CD4-positive, alpha-beta T cell treated with Interleukin-10 for 1 hour (primary cell): ENCODE measurements at regions not wholly inside any gene's neighbourhood (a gene's known extent, or its start where the extent isn't known, plus 50 kb on each side); places are given as distances from the start of the nearest gene placed in this dataset.

Experiments
- DNase-seq: peaks from one replicate; pipeline ENCODE4 v3.0.0-alpha.2; 2020

DNA sequence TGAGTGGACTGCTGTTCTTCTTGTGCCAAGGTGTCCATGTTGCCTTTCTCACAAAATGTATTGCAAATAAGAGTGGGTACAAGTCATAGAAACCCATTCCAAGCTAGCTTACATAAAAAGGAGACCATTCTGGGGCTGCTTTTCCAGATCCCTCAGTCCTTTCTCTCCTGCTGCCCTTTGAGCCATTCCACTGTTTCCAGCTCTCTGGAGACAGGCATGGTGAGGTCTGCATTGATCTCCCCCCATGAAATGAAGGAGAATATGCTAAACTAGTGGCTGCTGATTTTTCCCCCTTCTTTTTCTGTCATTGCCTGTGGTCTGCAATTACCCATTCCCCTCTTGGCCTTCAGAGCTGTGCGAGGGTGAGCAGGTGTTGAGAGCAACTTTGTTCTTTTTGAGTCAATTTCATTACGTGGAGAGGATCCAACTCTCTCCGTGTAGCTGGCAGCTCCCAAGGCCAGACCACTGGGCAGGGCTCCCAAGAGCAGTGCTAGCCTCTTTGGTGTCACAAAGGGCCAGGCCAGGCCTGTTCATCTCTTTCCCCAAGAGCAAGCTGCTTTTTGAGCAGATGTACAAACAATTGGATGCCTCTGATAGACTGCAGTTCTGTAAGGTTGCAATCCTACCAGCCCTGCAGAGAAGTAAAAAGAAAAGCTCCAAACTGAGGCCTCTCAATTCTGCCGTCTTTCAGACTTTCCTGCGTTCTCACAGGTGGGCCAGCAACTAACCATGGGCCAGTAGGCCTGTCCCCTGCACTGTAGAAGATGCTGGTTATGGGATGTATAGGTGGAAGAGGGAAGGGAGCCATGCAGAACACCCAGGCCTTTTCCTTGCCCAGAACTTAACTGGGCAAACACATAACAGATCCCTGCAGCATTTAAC is 96.1 kb upstream of the ARMC2 start:
- no peak for DNase-seq

DNA sequence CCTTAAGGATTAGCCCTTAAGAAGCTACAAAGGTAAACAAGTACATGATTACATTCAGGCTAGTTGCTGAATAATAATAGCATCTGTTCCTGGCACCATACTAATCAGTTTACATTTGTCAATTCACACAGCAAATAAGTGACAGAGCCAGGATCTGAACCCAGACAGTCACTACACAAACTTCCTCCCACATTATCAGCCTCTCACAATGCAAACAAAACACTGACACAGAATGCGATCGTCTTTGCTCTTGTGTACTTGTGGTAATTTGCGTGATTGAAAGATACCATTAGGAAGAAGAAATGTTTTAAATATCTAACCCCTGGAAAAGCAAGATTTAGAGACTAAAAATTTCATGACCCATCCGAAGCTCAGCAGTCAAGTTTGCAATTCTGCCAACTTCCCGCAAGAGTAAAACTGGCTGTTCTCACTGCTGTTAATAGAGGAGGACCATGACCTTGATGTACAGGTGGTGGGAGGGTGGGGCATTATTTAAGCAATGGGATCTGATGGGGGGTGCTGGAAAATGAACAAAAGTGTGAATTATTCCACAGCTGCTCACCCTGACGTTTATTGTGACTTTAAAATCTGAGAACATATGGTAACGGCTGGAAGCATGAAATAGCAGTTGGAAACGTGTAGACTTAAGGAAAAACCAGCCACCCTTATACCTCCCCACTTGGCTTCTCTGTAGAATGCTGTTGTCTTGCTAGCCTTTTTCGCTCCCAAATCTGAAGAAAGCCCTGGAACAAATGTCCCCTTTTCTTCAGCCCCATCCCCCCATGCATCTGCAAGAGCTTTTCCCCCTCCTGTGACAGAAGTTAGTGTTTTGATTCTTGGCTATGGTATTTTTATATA is 95.3 kb upstream of the ARMC2 start:
- no peak for DNase-seq

DNA sequence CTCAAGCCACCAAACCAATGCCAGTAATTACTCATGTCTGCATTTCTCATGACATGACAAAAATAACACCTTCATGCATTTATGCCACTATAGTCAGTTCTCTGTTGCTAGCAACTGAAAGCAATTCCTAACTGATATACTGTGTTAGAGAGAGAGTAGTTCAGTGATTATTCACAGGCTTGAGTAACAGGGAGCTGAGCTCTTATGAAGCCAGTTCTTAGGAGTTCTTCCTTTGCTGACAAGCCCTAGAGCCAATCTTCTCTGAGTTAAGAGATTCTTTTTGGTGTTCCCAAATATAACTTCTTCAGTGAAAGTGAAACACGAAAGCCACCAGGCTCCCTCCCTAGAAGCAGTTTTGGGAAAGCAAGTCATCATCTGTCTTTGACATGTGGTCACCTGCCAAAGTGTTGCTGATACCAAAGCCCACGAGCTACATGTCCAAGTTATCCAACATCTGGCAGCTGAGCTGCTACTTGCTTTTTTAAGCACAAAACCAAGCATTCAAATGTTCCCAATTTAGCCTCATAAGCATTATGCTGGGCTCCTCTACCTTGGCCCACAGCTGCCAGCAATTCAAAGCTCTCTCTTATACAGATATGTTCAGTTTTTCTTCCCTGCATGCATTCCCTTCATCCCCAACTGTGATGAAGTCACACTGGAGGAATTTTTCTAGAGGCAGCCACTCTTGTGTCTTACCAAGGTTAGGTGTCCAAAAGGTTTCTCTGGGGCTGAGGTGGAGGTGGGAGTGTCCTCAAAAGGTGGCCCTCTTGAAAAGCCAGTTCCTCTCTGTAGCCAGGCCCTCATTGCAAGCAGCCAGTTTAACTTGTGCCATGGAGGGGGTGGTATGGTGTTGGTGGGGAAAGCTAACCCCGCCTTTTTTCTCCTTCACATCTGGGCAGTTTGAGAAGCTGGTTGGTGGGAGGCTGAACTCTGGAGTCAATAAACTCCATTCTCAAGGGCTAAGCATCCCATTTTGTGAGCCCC is 92.7 kb upstream of the ARMC2 start:
- no peak for DNase-seq

DNA sequence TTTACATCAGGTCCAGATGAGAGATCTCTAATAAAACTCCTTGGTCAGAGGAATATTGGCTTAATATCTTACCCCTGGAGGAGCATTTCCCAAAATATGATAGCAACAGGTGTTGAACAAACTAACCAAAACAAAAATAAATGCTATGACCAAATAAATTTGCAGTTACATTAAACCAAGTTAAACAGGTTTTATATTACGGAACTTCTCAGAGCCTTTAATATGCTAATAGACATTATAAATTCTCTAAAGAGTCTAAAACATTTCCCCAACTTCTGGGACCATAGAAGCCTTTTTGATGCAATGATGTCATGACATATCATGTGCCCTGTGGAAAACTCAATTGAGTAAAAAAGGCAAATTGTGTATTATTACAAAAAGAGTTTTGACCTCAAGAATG is 90.9 kb upstream of the ARMC2 start:
- DNase-seq: no peak

DNA sequence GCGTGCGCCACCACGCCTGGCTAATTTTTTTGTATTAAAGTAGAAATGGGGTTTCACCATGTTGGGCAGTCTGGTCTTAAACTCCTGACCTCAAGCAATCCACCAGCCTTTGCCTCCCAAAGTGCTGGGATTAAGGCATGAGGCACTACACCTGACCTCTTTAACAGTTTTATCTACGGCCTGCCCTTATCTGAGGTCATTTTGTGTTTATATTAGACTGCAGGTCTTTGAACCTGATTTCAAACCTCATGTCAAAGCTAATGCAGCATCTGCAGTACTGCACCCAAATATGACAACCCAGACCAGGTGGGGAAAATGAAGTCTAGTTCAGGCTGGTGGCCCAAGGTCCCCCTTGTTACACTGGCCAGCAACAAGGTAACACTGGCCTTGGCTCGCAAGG is 89.3 kb upstream of the ARMC2 start:
- no peak for DNase-seq

DNA sequence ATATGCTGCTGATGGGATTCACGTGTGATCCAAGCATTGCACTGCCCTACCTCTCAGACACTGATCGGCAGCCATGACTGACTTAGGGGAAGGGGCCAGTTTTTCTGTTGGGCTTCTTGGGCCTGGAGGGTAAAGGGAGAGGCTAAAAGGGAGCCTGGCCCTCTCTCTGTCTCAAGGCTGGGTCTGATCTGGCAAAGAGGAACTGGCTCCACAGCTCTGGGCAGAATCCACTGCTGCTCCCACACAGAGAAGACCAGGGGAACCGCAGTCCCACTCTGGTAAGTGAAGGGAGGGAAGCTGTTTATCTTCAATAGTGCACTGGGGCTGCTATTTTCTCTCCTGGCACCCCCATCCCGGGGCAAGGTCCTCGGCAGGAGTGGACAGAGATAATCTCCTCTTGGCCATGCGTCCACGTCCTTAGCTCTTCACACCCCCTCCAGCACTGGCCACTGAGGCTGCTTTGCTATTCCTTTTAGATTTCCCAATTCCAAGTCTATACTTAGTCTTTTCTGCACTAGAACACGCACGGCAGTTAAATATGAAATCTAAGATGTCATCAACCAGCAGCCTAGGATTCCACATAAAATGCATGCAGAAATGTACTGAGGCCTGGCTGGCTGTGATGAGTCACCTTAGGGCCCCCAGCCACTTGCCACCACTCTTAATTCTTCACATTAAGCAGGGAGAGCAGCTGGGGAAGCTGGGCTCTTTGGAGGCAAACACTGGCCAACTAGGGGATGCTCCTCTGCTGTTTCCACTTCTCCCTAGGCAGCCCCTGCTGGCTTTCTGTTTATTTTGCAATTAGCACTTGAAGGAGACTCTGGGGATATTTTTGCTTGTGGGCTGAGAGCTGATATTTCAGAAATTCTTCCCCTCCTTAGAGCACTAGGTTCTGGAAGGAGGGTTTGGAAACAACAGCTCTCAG is 87.8 kb upstream of the ARMC2 start:
- no peak for DNase-seq

DNA sequence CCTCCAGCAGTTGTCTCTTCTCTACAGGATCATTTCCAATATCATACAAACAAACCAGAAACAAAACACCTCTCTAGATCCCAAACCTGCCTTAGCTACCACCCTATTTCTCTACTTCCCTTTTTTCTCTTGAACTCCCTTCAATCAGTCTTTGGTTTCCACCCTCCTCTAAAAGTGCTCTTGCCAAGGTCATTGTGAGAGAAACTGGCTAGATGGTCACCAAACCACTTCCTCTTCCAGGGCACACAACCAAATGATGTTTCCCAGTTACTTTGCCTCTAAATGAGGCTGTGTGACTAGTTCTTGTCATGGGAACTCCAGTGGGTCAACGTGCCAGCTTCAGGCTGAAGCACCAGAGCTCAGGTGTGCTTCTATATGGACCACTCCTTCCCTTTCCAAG is 85.8 kb upstream of the ARMC2 start:
- DNase-seq: no peak

DNA sequence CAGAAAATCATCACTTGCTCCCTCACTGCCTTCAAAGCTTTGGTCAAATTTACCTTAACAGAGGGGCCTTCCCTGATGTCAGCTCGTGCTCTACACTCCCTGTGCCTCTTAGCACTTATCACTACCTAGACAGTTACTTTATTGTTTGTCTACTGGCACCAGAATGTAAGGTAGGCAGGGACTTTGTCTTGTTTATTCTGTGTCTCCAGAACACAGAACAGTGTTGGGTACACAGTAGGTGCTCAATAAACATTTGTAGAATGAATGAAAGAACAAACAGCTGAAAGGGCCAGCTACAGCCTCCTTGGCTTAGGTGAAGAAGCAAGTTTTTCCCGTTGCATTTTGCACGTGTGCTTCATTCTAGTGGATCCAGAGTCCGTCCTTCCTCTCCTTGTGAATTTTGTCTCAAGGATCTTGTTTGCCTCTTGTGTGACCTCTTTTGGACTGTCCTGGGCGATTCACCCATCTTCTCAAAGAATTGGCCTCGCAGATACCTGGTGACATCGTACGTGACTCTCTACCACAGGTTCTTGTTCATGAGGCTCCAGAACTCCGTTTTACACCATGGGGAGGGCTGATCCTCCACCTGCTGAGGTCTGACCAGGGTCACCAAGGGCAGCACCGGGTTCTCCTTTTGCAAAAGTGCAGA is 84.2 kb upstream of the ARMC2 start:
- DNase-seq: no peak

DNA sequence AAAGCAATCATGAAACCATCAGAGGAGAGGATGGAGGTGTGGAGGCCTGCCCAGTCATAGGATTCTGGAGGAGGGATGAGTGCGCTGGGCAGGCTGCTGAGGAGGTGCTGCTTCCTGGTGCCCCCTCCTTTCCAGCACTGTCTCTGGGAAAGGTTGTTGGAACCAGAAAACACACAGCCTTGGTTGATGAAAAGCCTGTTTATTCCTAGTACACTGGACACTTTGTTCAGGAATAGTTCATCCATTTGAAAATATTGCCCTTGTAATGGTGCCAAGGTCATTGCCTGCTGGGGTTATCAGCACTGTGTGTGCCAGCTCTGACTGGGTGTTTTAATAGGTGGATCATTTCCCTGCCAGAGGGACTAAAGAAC is 83.7 kb upstream of the ARMC2 start:
- no peak for DNase-seq

DNA sequence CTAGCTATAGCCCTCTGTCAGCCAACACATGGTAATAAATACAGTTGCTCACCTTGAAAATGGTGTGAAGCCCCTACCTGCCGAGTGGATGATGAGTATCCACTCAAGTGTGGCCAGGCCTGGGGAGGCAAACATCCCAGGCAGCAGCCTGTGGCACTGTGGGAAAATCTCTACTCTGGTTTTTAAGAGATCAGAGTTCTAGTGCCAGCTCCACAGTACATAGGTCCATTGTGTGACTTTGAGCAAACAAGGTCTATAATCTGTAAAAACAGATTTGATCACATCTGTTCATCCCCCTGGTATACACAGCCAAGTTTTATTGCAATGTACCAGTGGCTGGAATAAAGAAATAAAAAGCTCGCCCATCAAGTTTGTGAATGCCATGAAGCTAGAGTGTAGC is 82.7 kb upstream of the ARMC2 start:
- DNase-seq: no peak

DNA sequence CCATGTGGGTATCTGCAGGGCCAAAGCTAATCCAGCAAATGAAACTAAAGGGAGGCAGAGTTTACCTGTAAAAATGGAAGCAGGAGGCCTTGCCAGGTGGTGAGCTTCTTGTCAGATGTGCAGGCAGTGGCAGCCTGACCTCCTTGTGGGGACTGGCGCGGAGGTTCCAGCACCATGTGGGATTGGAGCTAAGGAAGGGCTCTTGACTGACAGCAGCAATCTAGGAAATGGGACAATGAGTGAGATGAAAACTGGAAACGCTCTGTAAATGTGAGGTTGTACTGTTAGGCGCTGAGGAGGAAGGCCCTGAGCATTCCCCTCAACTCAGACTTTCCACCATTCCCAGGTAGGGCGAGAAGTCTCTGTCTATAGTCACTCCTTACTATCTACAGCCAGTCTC is 81.8 kb upstream of the ARMC2 start:
- no peak for DNase-seq

DNA sequence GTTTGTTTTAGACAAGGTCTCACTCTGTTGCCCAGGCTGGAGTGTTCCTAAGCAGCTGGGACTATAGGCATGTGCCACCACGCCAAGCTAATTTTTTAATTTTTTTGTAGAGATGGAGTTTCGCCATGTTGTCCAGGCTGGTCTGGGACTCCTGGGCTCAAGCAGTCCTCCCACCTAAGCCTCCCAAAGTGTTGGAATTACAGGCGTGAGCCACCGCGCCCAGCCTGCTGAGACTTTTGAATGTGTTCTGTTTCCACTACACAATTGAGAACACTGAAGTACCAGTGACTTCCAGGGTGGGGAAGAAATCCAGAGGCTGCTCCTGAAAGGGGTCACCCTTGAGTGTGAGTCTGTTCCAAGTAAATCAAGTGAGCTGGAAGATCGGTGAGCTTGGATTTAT is 81.3 kb upstream of the ARMC2 start:
- DNase-seq: no peak

DNA sequence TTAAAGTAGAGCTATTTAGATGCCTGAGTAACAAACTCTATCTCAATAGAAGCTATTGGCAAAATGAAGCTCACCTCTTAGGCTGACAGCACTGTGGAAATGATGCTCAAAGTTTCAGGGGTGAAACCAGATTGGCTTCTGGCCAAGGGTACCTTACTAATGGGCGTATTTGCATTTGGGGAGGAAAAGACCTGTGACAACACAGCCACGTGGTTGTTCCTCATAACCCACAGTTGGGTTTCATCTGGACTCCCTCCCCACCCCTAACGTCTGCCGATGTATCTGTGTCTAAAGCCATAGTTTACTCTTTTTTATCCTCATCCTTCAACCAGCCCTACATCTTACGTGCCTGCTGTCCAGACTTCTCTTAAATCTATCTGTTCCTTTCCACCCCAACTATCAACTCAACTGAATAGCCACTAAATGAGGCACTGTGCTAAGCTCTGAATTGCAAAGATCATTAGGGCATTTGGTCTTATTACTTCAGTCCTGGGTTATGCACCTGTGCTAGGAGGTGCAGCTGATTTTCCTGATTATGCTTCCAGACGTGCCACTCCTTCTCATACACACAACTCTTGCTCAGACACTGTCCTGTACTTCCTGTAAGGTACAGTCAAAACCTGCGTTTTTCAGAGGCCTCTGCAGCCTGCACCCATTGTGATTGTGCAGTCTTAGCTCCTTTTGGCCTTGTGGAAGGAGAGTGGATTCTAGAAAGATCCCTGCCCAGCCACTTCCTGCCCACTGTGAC is 80.6 kb upstream of the ARMC2 start:
- no peak for DNase-seq

DNA sequence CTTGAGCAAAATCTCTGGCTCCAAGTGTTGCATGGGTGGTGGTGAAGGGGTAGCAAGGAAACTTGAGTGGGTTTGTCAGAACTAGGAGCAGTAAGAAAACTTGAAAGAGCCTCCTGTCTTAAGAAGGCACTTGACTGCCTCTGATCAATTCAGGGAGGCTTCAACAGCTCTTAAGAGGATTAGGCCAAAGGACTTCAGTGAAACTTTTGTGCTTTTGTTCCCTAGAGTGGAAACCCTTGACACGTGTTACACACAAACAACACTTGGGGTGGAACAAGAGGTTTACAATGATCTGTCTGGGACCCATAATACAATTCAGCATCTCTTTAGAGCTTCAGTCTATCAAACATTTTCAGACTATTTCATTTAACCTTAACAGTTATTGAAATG is 80.1 kb upstream of the ARMC2 start:
- DNase-seq: no peak

DNA sequence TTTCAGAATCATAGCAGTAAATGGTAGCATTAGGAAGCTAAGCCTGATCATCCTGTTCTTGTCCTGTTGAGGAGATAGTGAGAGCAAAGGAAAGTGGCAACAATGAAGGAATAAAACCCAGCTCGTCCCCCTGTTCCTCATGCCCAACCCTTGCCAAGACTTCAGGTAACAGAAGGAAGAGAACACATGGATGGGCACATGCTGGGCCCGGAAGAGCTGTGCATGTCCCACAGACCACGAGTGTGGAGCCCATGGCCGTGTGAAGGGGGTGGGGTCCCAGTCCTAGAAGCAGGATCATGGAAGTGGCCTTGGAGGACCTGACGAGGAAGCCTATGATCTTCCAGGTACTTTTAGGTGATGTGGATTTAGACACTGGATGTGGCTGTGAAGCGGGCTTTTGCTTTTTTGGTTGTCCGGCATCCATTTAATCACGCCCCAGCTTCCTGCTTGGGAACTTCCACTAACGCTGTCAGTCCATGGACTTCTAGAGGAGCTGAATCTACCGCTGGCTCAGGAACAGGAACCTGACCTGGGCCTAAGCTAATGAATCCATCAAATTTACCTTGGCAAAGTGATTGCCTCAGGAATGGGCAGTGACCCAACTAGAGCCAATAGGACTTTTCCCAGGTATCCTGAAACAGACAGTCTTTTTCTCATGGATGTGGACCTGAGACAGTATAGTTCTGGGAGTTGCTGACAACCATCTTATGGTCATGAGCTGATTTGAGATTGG is 79.3 kb upstream of the ARMC2 start:
- DNase-seq: no peak

DNA sequence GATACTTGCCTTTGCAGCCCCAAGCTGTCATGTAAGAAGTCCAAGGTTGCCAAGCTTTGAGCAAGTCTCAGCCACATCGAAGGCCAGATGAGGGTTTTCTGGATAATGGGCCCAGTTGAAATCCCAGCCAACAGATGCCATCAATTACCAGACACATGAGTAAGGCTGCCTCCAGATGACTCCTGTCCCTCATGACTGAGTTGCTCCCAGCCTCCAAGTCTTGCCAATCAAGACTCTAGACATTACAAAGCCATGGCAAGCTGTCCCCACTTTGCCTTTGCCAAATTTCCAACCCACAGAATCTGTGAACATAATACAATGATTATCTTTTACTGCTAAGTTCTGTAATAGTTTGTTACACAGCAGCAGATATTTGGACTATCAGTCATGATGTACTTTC is 76.8 kb upstream of the ARMC2 start:
- DNase-seq: no peak

DNA sequence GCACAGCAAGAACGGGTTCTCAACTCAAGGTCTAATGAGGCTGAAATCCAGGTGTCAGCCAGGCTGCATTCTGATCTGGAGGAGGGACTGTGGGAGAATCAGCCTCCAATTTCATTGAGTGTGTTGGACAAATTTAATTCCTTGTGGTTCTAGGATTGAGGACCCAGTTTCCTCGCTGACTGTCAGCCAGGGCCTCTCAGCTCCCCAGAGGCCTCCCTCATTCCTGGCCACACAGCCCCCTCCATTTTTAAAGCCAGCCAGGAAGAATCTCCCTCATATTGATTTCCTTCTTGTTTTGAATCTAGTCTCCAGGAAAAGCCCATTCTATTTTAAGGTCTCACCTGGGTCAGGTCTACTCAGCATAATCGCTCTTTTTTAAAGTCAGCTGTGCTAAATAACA is 73.7 kb upstream of the ARMC2 start:
- DNase-seq: no peak

DNA sequence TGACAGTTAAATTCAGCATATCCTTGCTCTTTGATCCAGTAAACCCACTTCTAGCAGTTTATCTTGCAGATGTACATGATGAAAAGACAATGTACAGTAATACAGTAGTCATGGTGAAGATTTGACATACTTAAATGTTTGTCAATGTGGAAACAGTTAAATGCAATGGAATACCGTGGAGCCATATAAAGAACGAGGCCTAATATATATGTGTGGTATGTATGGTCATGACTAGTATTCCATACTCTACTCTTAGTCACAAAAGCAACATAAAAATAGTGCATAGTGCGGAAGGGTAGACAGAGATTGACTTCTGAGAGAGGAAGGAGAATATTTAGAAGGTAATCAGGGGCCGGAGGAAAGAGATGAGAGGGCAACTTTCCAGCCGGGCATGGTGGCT is 70.7 kb upstream of the ARMC2 start:
- no peak for DNase-seq

DNA sequence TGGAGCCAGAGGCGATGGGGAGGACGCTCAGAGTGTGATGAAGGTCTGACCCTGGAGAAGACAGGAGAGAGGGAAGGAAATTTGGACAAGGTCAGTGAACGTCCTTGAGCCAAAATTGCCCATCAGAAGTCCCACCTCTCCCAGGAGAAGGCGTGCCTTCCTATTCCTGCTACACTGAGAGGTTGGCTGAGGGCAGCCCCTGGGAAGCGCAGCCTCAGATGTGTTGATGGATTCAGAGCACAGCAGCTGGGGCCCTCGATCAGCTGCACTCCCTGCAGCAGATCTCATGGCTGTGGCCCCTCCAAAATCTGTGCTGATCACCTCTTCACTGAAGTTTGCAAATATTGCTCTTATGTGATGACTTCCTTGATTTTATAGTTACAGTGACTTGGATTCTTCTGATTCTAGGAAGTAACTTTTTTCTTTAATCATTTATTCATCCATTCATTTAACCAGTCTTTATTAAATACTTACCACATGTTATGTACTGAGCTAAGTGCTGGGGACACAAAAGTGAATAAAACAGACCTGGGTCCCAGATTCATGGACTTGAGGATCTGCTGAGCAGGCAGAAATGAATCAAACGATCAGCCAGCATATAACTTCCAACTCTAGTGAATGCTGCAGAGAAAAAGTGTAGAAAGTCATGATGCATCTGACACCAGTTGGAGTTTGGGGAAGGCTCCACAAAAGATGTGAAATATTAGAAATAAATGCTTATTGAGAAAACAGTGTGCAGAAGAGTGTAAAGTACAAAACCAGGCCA is 69.6 kb upstream of the ARMC2 start:
- DNase-seq: no peak
